SK-N-SH (cell line): ENCODE measurements at regions not wholly inside any gene's neighbourhood (a gene's known extent, or its start where the extent isn't known, plus 50 kb on each side); places are given as distances from the start of the nearest gene placed in this dataset.

Experiments used
- CTCF ChIA-PET: fragments of 300-600, 350-600 bp; formaldehyde crosslinking; extraction: SDS; loops from one replicate; lab custom pipeline; 2021; lab: Yijun Ruan, JAX
- POLR2A ChIA-PET: fragments of 350-600 bp; sonication (Branson Sonifier 250); formaldehyde crosslinking; extraction: SDS; loops from one replicate; lab custom pipeline; 2020; ENCODE audit warnings: antibody characterized with exemption, inconsistent platforms; lab: Yijun Ruan, JAX
- DNase-seq: peaks from one replicate; pipeline ENCODE4 v3.0.0; 2012
- H2AFZ ChIP-seq: fragments of 200-600 bp; sonication (generic); 2 replicates; pipeline ENCODE4 v1.8.1; 2016; ENCODE audit warnings: antibody characterized with exemption, mild to moderate bottlenecking, low read depth
- H3F3A ChIP-seq: fragments of 200-600 bp; sonication (generic); replicated peaks from 2 replicates; pipeline ENCODE3; 2016; ENCODE audit warnings: antibody characterized with exemption, mild to moderate bottlenecking; ENCODE audit not compliant: insufficient read depth
- H3K27ac ChIP-seq, 2 experiments: fragments of 200-500 bp in 1 of 2; fragments of 200-600 bp in 1 of 2; sonication (Bioruptor generic) in 1 of 2; sonication (generic), shearing (Covaris generic) in 1 of 2; 2 replicates each; pipeline versions ENCODE4 v1.5.1 to v1.6.1; 2014 to 2016; ENCODE audit warnings: low read depth in 2 of 2, inconsistent platforms in 1 of 2, low read length in 1 of 2, mild to moderate bottlenecking in 1 of 2, mixed read lengths in 1 of 2
- H3K27me3 ChIP-seq: fragments of 200-600 bp; sonication (generic), shearing (Covaris generic); 2 replicates; pipeline ENCODE4 v1.6.1; 2016; ENCODE audit warnings: mixed run types; ENCODE audit not compliant: insufficient read depth
- H3K36me3 ChIP-seq, 2 experiments: fragments of 200-500 bp in 1 of 2; fragments of 200-600 bp in 1 of 2; sonication (Bioruptor generic) in 1 of 2; sonication (generic) in 1 of 2; replicated peaks in 1 of 2; 2 replicates each; pipeline versions ENCODE3 to v1.5.1; 2014 to 2016; ENCODE audit warnings: low read length in 1 of 2, mild to moderate bottlenecking in 1 of 2; ENCODE audit not compliant: insufficient read depth in 2 of 2, control insufficient read depth in 1 of 2
- H3K4me1 ChIP-seq, 2 experiments: fragments of 200-500 bp in 1 of 2; fragments of 200-600 bp in 1 of 2; sonication (Bioruptor generic) in 1 of 2; sonication (generic), shearing (Covaris generic) in 1 of 2; 2 replicates each; pipeline versions ENCODE4 v1.5.1 to v1.6.1; 2014 to 2016; ENCODE audit warnings: low read depth in 1 of 2, low read length in 1 of 2, mixed run types in 1 of 2; ENCODE audit not compliant: insufficient read depth in 2 of 2, control insufficient read depth in 1 of 2
- H3K4me2 ChIP-seq: fragments of 200-600 bp; sonication (generic), shearing (Covaris generic); 2 replicates; pipeline ENCODE4 v1.6.1; 2017; ENCODE audit warnings: mixed run types
- H3K4me3 ChIP-seq, 2 experiments: fragments of 200-500 bp in 1 of 2; fragments of 200-600 bp in 1 of 2; sonication (Bioruptor generic) in 1 of 2; sonication (generic), shearing (Covaris generic) in 1 of 2; 2 replicates each; pipeline versions ENCODE4 v1.5.1 to v1.8.1; 2014 to 2016; ENCODE audit warnings: low read depth in 2 of 2, inconsistent platforms in 1 of 2, low read length in 1 of 2, mild to moderate bottlenecking in 1 of 2, mixed read lengths in 1 of 2, moderate library complexity in 1 of 2
- H3K79me2 ChIP-seq: fragments of 200-600 bp; sonication (generic); 2 replicates; pipeline ENCODE4 v1.8.1; 2017; ENCODE audit warnings: mild to moderate bottlenecking; ENCODE audit not compliant: insufficient read depth
- H3K9ac ChIP-seq: fragments of 200-600 bp; sonication (generic); 2 replicates; pipeline ENCODE4 v1.6.1; 2017; ENCODE audit warnings: mixed run types
- H3K9me2 ChIP-seq: fragments of 200-600 bp; sonication (generic); 2 replicates; pipeline ENCODE4 v1.6.1; 2017; ENCODE audit warnings: mixed run types
- H3K9me3 ChIP-seq: fragments of 200-600 bp; sonication (generic); 2 replicates; pipeline ENCODE4 v1.6.1; 2017; ENCODE audit warnings: mixed run types, mild to moderate bottlenecking, moderate library complexity
- H4K20me1 ChIP-seq: fragments of 200-600 bp; sonication (generic); 2 replicates; pipeline ENCODE4 v1.6.1; 2017; ENCODE audit warnings: mild to moderate bottlenecking, mixed run types; ENCODE audit not compliant: insufficient read depth
- ELF1 ChIP-seq: IDR thresholded peaks from 2 replicates; pipeline ENCODE4 v1.4.0; 2012
- EZH2phosphoT487 ChIP-seq: fragments of 200-600 bp; sonication (generic); IDR thresholded peaks from 2 replicates; pipeline ENCODE4 v1.6.1; 2017; ENCODE audit warnings: low read depth, mixed run types, mild to moderate bottlenecking, antibody characterized with exemption, moderate library complexity, borderline replicate concordance
- GABPA ChIP-seq: IDR thresholded peaks from 2 replicates; pipeline ENCODE4 v1.4.0; 2012; ENCODE audit warnings: low read depth, mild to moderate bottlenecking
- GATA2 ChIP-seq: sonication (generic); formaldehyde crosslinking; IDR thresholded peaks from 2 replicates; pipeline ENCODE4 v1.5.0; 2020; ENCODE audit warnings: mild to moderate bottlenecking, missing genetic modification reagents
- MAX ChIP-seq: IDR thresholded peaks from 2 replicates; pipeline ENCODE4 v1.4.0; 2012; ENCODE audit warnings: low read depth
- MEF2A ChIP-seq: IDR thresholded peaks from 2 replicates; pipeline ENCODE4 v1.4.0; 2012; ENCODE audit warnings: low read depth, borderline replicate concordance
- MXI1 ChIP-seq: IDR thresholded peaks from 2 replicates; pipeline ENCODE4 v1.6.1; 2012; ENCODE audit warnings: mild to moderate bottlenecking, low read depth, low read length, improper control_type of control experiment
- REST ChIP-seq: IDR thresholded peaks from 2 replicates; pipeline ENCODE4 v1.6.1; 2012; ENCODE audit warnings: mild to moderate bottlenecking, low read depth, low read length, moderate library complexity
- RXRA ChIP-seq: IDR thresholded peaks from 2 replicates; pipeline ENCODE4 v1.4.0; 2012; ENCODE audit warnings: low read depth, mild to moderate bottlenecking, borderline replicate concordance
- TAF1 ChIP-seq: IDR thresholded peaks from 2 replicates; pipeline ENCODE4 v1.6.1; 2012; ENCODE audit warnings: low read depth, mild to moderate bottlenecking, low read length, moderate library complexity, borderline replicate concordance
- TEAD4 ChIP-seq: IDR thresholded peaks from 2 replicates; pipeline ENCODE4 v1.4.0; 2012; ENCODE audit warnings: mild to moderate bottlenecking, borderline replicate concordance; ENCODE audit not compliant: insufficient read depth
- ZBTB33 ChIP-seq: IDR thresholded peaks from 2 replicates; pipeline ENCODE4 v1.4.0; 2012; ENCODE audit warnings: low read depth, borderline replicate concordance
- WGBS: methylation state at CpG from one replicate; pipeline ENCODE4 v1.1.6; 2017; ENCODE audit warnings: low lambda C conversion rate; 5-methylcytosine and 5-hydroxymethylcytosine counted together
- TF ChIP-seq, protein P1 (sequence below): fragments of 150-350 bp; IDR thresholded peaks from 2 replicates; pipeline ENCODE4 v1.6.1; 2016; ENCODE audit warnings: mild to moderate bottlenecking, low read depth, low read length
- TF ChIP-seq, protein P2 (sequence below): fragments of 200-600 bp; sonication (generic); IDR thresholded peaks from 2 replicates; pipeline ENCODE4 v1.6.1; 2017; ENCODE audit warnings: antibody characterized with exemption, mild to moderate bottlenecking, moderate library complexity
- TF ChIP-seq, protein P3 (sequence below): IDR thresholded peaks from 2 replicates; pipeline ENCODE4; 2012

GRCh38 chr16:54798267-54798666, 132.4 kb upstream of the IRX5 start:
- Histone ChIP-seq H3K4me2 (no peak overlapping the region), H3K9me3 (no peaks in the 10 kb centered on the region), H4K20me1 (no peaks in the 10 kb centered on the region), H3K27ac (no peak overlapping the region), H3K9ac (no peak overlapping the region), H3K9me2 (no peaks in the 10 kb centered on the region), H3F3A (no peaks in the 10 kb centered on the region), H3K27me3 (no peaks in the 10 kb centered on the region), H2AFZ (no peak overlapping the region), H3K79me2 (no peaks in the 10 kb centered on the region), H3K36me3 (no peaks in the 10 kb centered on the region), H3K4me3 (no peak overlapping the region), H3K4me1 (no peaks in the 10 kb centered on the region)
- TF ChIP-seq GATA2 (CRISPR knock-in tag), result no peak
- TF ChIP-seq MEF2A, result no peak
- TF ChIP-seq GABPA, result no peak
- TF ChIP-seq, protein P1, sequence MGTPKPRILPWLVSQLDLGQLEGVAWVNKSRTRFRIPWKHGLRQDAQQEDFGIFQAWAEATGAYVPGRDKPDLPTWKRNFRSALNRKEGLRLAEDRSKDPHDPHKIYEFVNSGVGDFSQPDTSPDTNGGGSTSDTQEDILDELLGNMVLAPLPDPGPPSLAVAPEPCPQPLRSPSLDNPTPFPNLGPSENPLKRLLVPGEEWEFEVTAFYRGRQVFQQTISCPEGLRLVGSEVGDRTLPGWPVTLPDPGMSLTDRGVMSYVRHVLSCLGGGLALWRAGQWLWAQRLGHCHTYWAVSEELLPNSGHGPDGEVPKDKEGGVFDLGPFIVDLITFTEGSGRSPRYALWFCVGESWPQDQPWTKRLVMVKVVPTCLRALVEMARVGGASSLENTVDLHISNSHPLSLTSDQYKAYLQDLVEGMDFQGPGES, result no peak
- no peak for TF ChIP-seq TEAD4
- TF ChIP-seq MAX, result no peak
- no peak for TF ChIP-seq TAF1
- no peak for TF ChIP-seq ZBTB33
- TF ChIP-seq, protein P2, sequence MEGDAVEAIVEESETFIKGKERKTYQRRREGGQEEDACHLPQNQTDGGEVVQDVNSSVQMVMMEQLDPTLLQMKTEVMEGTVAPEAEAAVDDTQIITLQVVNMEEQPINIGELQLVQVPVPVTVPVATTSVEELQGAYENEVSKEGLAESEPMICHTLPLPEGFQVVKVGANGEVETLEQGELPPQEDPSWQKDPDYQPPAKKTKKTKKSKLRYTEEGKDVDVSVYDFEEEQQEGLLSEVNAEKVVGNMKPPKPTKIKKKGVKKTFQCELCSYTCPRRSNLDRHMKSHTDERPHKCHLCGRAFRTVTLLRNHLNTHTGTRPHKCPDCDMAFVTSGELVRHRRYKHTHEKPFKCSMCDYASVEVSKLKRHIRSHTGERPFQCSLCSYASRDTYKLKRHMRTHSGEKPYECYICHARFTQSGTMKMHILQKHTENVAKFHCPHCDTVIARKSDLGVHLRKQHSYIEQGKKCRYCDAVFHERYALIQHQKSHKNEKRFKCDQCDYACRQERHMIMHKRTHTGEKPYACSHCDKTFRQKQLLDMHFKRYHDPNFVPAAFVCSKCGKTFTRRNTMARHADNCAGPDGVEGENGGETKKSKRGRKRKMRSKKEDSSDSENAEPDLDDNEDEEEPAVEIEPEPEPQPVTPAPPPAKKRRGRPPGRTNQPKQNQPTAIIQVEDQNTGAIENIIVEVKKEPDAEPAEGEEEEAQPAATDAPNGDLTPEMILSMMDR, result no peak
- TF ChIP-seq REST, result no peak
- TF ChIP-seq, protein P3, sequence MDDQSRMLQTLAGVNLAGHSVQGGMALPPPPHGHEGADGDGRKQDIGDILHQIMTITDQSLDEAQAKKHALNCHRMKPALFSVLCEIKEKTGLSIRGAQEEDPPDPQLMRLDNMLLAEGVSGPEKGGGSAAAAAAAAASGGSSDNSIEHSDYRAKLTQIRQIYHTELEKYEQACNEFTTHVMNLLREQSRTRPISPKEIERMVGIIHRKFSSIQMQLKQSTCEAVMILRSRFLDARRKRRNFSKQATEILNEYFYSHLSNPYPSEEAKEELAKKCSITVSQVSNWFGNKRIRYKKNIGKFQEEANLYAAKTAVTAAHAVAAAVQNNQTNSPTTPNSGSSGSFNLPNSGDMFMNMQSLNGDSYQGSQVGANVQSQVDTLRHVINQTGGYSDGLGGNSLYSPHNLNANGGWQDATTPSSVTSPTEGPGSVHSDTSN, result no peak
- no peak for TF ChIP-seq EZH2phosphoT487
- TF ChIP-seq MXI1, result no peak
- TF ChIP-seq RXRA, result no peak
- TF ChIP-seq ELF1, result no peak
- ChIA-PET CTCF (interaction anchor here (0.9 kb wide), 2 partner anchors 26 to 35 kb away, joined by 3 read pairs; no protein-coding TSS in a partner anchor), POLR2A (no interaction called here)
- WGBS, result 12% methylated on average over 1 of the region's 1 CpG
- no peak for DNase-seq
